ENCODE measurements at regions not wholly inside any gene's neighbourhood (a gene's known extent, or its start where the extent isn't known, plus 50 kb on each side); places are given as distances from the start of the nearest gene placed in this dataset.
"Not testable (repeated sequence)": the region's sequence is repeated elsewhere in the genome, so short reads cannot be mapped to it uniquely, and the experiment has no call there.

GRCh38 chr7:81446212-81446611, 323.6 kb downstream of the HGF start:
- no peak overlapping the region for H3K27ac Mint-ChIP-seq
- H3K9me3 Mint-ChIP-seq (ENCODE audit: low read depth) = peaks cover 2% of the 10 kb centered on the region
- no peak for DNase-seq
- H3K27me3 Mint-ChIP-seq = no peaks in the 10 kb centered on the region
- no peaks in the 10 kb centered on the region for H3K4me1 Mint-ChIP-seq
- CTCF ChIA-PET = no interaction called here
- ATAC-seq = no peak
- H3K36me3 Mint-ChIP-seq = no peaks in the 10 kb centered on the region
- H3K4me3 Mint-ChIP-seq = no peak overlapping the region

DNA sequence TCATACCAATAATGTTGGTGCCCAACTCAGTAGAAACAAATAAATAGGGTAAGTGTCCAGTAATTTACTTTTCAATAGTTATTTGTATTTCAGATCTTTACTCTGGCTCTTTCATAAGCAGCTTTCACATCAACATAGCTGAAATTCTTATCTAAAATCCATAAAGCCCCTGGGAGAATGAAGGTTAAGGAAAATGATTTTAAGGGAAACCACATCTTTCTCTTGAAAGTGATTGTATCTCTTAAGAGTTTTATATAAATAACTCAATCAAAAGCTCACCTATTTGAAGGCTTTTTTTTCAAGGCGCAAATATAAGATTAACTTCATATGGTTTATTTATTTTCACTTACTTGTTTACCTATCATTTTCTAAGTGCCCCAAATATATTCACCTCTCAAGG, 324.4 kb downstream of the HGF start:
- H3K4me3 Mint-ChIP-seq = no peak overlapping the region
- H3K9me3 Mint-ChIP-seq (ENCODE audit: low read depth) = peaks cover 2% of the 10 kb centered on the region
- no peak for DNase-seq
- CTCF ChIA-PET = no interaction called here
- no peaks in the 10 kb centered on the region for H3K36me3 Mint-ChIP-seq
- no peaks in the 10 kb centered on the region for H3K4me1 Mint-ChIP-seq
- H3K27ac Mint-ChIP-seq = no peak overlapping the region
- ATAC-seq = no peak
- H3K27me3 Mint-ChIP-seq = no peaks in the 10 kb centered on the region

DNA sequence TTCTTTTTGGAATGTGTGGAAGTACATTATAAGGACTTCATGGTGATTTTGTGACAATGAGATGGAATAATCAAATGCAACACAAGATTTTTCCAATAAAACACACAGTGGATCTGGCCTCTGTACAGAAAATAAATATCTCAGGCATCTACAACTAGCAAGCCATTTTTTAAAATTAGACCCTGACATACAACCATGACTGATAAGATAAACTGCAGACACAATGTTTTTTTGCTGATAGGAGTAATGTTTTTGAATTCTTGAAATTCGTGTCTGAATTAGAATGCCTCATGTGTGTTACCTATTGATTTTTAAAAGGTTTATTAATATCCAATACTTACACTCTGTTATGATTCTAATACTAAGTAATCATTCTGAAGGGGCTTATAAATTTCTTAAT, 328.1 kb downstream of the HGF start:
- Mint-ChIP-seq H3K36me3 (no peaks in the 10 kb centered on the region), H3K4me1 (no peaks in the 10 kb centered on the region), H3K27ac (no peak overlapping the region), H3K27me3 (no peaks in the 10 kb centered on the region), H3K4me3 (no peak overlapping the region), H3K9me3 (ENCODE audit: low read depth) (peaks cover 8% of the 10 kb centered on the region)
- DNase-seq (no peak), ATAC-seq (no peak)
- CTCF ChIA-PET = no interaction called here

GRCh38 chr7:81439591-81439990, 330.3 kb downstream of the HGF start:
- DNase-seq (no peak), ATAC-seq (no peak)
- Mint-ChIP-seq H3K36me3 (no peaks in the 10 kb centered on the region), H3K4me3 (no peak overlapping the region), H3K9me3 (ENCODE audit: low read depth) (peaks cover 8% of the 10 kb centered on the region), H3K27me3 (no peaks in the 10 kb centered on the region), H3K4me1 (no peaks in the 10 kb centered on the region), H3K27ac (no peak overlapping the region)
- CTCF ChIA-PET = no interaction called here

DNA sequence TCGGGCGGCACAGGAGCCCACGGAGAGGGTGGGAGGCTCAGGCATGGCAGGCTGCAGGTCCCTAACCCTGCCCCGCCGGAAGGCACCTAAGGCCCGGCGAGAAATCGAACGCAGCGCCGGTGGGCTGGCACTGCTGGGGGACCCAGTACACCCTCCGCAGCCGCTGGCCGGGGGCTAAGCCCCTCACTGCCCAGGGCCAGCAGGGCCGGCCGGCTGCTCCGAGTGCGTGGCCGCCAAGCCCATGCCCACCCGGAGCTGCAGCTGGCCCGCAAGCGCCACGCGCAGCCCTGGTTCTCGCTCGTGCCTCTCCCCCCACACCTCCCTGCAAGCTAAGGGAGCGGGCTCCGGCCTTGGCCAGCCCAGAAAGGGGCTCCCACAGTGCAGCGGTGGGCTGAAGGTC, 332.7 kb downstream of the HGF start:
- H3K4me1 Mint-ChIP-seq; CTCF ChIA-PET; H3K9me3 Mint-ChIP-seq (ENCODE audit: low read depth); H3K27me3 Mint-ChIP-seq; H3K4me3 Mint-ChIP-seq; ATAC-seq; H3K27ac Mint-ChIP-seq; H3K36me3 Mint-ChIP-seq; DNase-seq: not testable (repeated sequence)

GRCh38 chr7:81433692-81434331, 336.0 kb downstream of the HGF start:
- H3K4me1 Mint-ChIP-seq = no peaks in the 10 kb centered on the region

DNA sequence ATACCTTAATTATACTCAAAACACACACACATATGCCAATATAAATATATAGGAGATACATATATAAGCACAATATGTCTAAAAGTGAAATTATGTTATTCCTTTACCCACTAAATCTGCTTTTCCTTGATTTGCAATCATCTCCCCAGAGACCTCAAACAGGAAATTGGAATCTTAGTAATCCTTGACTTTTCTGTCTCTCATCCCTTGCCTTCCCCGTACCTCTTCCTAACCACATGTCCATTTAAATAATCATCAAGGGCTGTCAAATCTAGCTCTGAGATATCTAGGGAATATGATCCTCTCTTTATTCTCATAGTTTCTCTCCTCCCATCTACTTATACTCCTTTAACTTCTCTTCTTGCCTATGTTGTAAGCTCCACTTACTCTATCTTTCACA, 336.6 kb downstream of the HGF start:
- CTCF ChIA-PET = no interaction called here
- H3K27me3 Mint-ChIP-seq = no peaks in the 10 kb centered on the region
- H3K4me3 Mint-ChIP-seq = no peak overlapping the region
- ATAC-seq (no peak), DNase-seq (no peak)
- peaks cover 10% of the 10 kb centered on the region for H3K9me3 Mint-ChIP-seq (ENCODE audit: low read depth)
- H3K4me1 Mint-ChIP-seq = no peaks in the 10 kb centered on the region
- no peak overlapping the region for H3K27ac Mint-ChIP-seq
- H3K36me3 Mint-ChIP-seq = no peaks in the 10 kb centered on the region

More at GRCh38 chr7:81433692-81434331, 336.0 kb downstream of the HGF start:
- no peaks in the 10 kb centered on the region for H3K27me3 Mint-ChIP-seq
- CTCF ChIA-PET = no interaction called here
- DNase-seq = no peak
- peaks cover 9% of the 10 kb centered on the region for H3K9me3 Mint-ChIP-seq (ENCODE audit: low read depth)
- ATAC-seq = no peak
- H3K36me3 Mint-ChIP-seq = no peaks in the 10 kb centered on the region
- no peak overlapping the region for H3K4me3 Mint-ChIP-seq
- no peak overlapping the region for H3K27ac Mint-ChIP-seq

DNA sequence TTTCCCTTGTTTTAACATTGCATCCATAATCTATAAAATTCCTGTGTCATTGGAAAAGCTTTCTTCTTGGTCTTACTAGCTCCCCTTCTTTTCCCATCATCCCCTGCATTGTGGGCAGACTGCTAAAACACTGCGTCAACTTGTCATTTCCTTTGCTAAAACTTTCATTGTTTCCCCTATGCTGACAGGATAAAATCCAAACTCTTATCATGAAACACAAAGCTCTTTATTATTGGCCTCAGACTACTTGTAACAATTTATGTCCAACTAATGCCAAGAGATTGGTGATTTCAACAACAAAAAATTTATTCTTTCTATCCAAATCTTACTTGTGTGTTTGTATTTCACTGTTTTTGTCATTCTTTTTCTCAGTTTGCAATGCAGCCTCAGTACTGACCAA, 339.1 kb downstream of the HGF start:
- DNase-seq = no peak

DNA sequence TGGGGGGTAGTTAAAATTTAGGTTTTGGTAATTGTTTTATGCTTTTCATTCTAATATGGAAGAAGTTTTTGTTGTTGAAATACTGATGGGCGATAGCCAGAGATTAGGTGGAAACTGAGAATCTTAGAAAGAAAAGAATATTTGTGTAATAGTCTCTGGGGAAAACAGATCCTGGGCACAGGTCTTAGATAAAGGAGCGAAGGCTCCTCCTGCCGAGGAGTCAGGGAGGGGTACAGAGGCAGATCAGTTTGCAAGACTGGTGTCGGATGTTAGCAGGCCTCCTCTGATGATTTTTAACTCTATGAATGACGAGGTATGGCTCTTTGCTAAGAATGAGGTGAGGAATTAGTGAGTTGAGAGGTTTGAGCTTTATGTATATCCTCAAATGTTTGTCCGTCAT, 339.7 kb downstream of the HGF start:
- Mint-ChIP-seq H3K4me3 (no peak overlapping the region), H3K9me3 (ENCODE audit: low read depth) (peaks cover 6% of the 10 kb centered on the region), H3K27ac (no peak overlapping the region), H3K4me1 (no peaks in the 10 kb centered on the region), H3K27me3 (no peaks in the 10 kb centered on the region), H3K36me3 (no peaks in the 10 kb centered on the region)
- no peak for ATAC-seq
- no peak for DNase-seq
- CTCF ChIA-PET = no interaction called here

More for the DNA sequence above, 339.1 kb downstream of the HGF start:
- H3K36me3 Mint-ChIP-seq = no peaks in the 10 kb centered on the region
- CTCF ChIA-PET = no interaction called here
- no peak overlapping the region for H3K27ac Mint-ChIP-seq
- H3K27me3 Mint-ChIP-seq = no peaks in the 10 kb centered on the region
- H3K4me1 Mint-ChIP-seq = no peaks in the 10 kb centered on the region
- H3K9me3 Mint-ChIP-seq (ENCODE audit: low read depth) = peaks cover 6% of the 10 kb centered on the region
- no peak for ATAC-seq
- no peak overlapping the region for H3K4me3 Mint-ChIP-seq

- DNase-seq (no peak), ATAC-seq (no peak)
- Mint-ChIP-seq H3K27ac (no peak overlapping the region), H3K9me3 (ENCODE audit: low read depth) (peaks cover 6% of the 10 kb centered on the region), H3K27me3 (no peaks in the 10 kb centered on the region), H3K36me3 (no peaks in the 10 kb centered on the region), H3K4me3 (no peak overlapping the region), H3K4me1 (no peaks in the 10 kb centered on the region)
- CTCF ChIA-PET = no interaction called here
Measured at GRCh38 chr7:81427461-81427860, 342.4 kb downstream of the HGF start.

DNA sequence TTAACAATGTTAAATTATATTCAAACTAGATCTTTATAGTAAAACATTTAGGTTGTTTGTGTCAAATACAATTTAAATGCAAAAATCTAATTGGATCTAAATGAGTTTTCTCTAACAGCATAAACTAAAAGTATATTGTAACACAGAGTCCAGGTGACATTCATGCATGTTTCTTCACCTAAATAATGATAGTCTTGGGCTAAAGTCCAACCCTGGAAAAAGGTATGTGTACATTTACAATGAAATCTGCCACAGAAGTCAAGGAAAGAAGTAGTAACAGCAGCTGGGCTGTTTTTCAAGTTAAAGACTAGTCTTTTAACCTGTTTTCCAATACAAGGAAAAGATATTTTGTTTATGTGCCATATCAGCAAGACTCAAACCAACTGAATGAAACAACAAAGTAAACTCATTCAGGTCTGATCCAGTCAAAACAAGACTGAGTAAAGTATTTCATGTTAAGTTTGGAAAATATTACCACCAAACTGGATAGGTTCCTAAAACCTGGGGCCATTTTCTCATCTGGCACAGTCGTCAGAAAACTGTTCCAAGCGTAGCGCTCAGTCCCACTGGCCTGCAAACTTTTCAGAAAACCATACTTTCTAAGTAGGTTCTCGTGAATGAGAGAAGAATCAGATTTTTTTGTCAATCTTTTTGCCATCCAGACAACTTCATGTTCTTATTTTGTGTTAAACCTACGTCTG, 349.2 kb downstream of the HGF start:
- DNase-seq (no peak), ATAC-seq (no peak)
- Mint-ChIP-seq H3K9me3 (ENCODE audit: low read depth) (peaks cover 3% of the 10 kb centered on the region), H3K27ac (no peak overlapping the region), H3K4me3 (no peak overlapping the region), H3K27me3 (no peaks in the 10 kb centered on the region), H3K4me1 (no peaks in the 10 kb centered on the region), H3K36me3 (no peaks in the 10 kb centered on the region)
- CTCF ChIA-PET = no interaction called here

DNA sequence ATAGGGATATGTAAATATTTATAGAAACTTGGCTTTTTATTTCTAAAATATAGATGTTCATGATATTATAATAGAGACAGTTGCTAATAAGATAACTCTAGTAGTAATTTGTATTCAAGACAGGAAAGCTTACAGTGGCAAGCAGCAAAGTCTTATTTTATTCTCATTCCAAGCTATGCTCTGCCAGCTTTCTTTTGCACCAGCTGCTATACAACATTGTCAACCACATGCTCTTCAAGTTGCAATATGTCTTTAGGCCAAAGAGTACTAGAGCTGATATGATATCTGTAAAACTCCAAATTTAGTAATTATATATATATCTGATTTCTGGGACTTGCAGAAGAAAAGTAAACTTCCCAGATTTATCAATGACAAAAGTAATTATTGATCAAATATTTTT, 350.1 kb downstream of the HGF start:
- no peak for ATAC-seq
- DNase-seq = no peak
- Mint-ChIP-seq H3K27me3 (no peaks in the 10 kb centered on the region), H3K4me3 (no peak overlapping the region), H3K4me1 (no peaks in the 10 kb centered on the region), H3K9me3 (ENCODE audit: low read depth) (peaks cover 3% of the 10 kb centered on the region), H3K27ac (no peak overlapping the region), H3K36me3 (no peaks in the 10 kb centered on the region)
- CTCF ChIA-PET = no interaction called here

DNA sequence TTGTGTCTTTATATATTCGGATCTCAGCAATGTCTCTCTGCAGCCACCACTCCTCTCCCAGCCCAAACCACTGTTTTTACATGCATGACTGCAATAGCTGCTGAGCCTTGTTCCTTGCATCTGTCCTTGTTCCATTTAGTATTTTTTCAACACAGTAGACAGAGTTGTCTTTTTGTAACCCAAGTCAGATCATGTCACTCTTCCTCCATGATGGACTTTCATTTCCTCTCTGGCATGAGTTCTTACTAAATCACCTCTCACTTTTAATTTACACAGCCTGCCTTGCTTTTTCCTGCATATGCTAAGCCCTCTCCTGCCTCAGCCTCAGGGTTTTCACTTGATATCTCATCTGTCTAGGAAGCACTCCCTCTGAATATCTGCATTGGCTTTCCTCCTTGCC, 353.2 kb downstream of the HGF start:
- H3K4me3 Mint-ChIP-seq = no peak overlapping the region
- H3K4me1 Mint-ChIP-seq = no peaks in the 10 kb centered on the region
- no peak overlapping the region for H3K27ac Mint-ChIP-seq
- ATAC-seq (no peak), DNase-seq (no peak)
- H3K9me3 Mint-ChIP-seq (ENCODE audit: low read depth) = peaks cover 3% of the 10 kb centered on the region
- H3K36me3 Mint-ChIP-seq = no peaks in the 10 kb centered on the region
- no peaks in the 10 kb centered on the region for H3K27me3 Mint-ChIP-seq
- CTCF ChIA-PET = no interaction called here

DNA sequence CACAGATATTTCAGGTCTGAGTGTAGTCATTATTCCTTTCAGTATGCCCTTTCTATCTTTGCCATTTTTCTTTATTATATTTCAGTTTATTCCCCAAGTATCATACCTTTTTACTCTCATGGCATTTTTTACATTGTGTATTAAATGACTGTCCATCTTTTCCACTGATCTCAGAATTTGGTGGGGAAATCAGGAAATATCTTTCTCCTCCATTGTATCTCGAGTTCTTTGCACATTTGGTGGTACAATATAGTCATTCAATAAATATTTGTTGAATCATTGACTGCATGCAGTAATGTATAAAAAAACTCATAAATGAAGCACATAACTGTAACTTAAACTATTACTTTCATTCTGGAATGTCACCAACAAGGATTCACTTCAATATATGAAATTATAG, 354.7 kb downstream of the HGF start:
- Mint-ChIP-seq H3K4me3 (no peak overlapping the region), H3K27me3 (no peaks in the 10 kb centered on the region), H3K4me1 (no peaks in the 10 kb centered on the region), H3K36me3 (no peaks in the 10 kb centered on the region), H3K9me3 (ENCODE audit: low read depth) (peaks cover 3% of the 10 kb centered on the region), H3K27ac (no peak overlapping the region)
- CTCF ChIA-PET = no interaction called here
- ATAC-seq (no peak), DNase-seq (no peak)

DNA sequence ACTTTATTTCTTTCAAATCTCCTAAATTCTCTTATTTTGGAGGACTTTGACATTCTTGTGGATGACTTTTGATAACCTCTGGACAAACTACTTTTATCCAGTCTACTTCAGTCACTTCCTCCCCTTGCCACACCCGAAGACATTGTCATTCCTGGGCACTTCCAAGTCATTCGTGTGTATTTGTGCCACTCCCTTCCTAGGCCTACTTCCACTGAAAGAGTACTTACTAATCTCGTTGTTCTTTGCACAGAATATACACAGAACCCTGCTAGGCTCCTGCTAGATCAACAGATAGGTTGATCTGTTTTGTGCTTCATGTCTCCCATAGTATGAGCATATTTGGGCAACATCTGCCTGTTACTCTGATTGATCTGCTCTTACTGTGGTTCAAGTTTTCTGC, 355.4 kb downstream of the HGF start:
- peaks cover 3% of the 10 kb centered on the region for H3K9me3 Mint-ChIP-seq (ENCODE audit: low read depth)
- no peak for DNase-seq
- no peaks in the 10 kb centered on the region for H3K36me3 Mint-ChIP-seq
- ATAC-seq = no peak
- H3K4me3 Mint-ChIP-seq = no peak overlapping the region
- H3K27me3 Mint-ChIP-seq = no peaks in the 10 kb centered on the region
- CTCF ChIA-PET = no interaction called here
- no peak overlapping the region for H3K27ac Mint-ChIP-seq
- no peaks in the 10 kb centered on the region for H3K4me1 Mint-ChIP-seq
